ENCODE measurements at regions not wholly inside any gene's neighbourhood (a gene's known extent, or its start where the extent isn't known, plus 50 kb on each side); places are given as distances from the start of the nearest gene placed in this dataset.

GRCh38 chr1:55396381-55396891, 181.3 kb upstream of the USP24 start:
- TF ChIP-seq SUZ12 (IDR thresholded peaks at IDR 0.05; ENCODE audit: extremely low read depth, insufficient read depth, insufficient read length) (no peak), YY1 (IDR thresholded peaks at IDR 0.05; ENCODE audit: insufficient read depth, insufficient read length) (no peak), ZNF274 (IDR thresholded peaks at IDR 0.05; ENCODE audit: low read depth, low read length) (no peak)

Data from NT2/D1 (cell line).